ENCODE measurements at regions not wholly inside any gene's neighbourhood (a gene's known extent, or its start where the extent isn't known, plus 50 kb on each side); places are given as distances from the start of the nearest gene placed in this dataset.

- Histone ChIP-seq H3K4me1 (ENCODE audit: control insufficient read depth, insufficient read depth, low read length, poor library complexity, severe bottlenecking) (peaks cover 55% of the 10 kb centered on the region), H3K9me3 (ENCODE audit: control insufficient read depth, low read length) (no peaks in the 10 kb centered on the region), H3K36me3 (ENCODE audit: control insufficient read depth, insufficient read depth, low read length) (no peaks in the 10 kb centered on the region), H3K4me3 (ENCODE audit: extremely low read depth, insufficient read depth, low read length, poor library complexity, severe bottlenecking) (no peak overlapping the region), H3K27ac (ENCODE audit: low read depth, low read length, severe bottlenecking) (peak overlapping the region; percentile 93)
- WGBS, 2 experiments (ENCODE audit: insufficient coverage in 2 of 2), result 100% methylated on average over 1 of the region's 2 CpGs
These were observed 100.2 kb upstream of the PGRMC2 start for GRCh38 chr4:128387600-128388351.

- peak overlapping the region; percentile 93 for H3K27ac ChIP-seq (ENCODE audit: low read depth, low read length, severe bottlenecking)
- no peaks in the 10 kb centered on the region for H3K36me3 ChIP-seq (ENCODE audit: control insufficient read depth, insufficient read depth, low read length)
- no peaks in the 10 kb centered on the region for H3K9me3 ChIP-seq (ENCODE audit: control insufficient read depth, low read length)
- peaks cover 55% of the 10 kb centered on the region for H3K4me1 ChIP-seq (ENCODE audit: control insufficient read depth, insufficient read depth, low read length, poor library complexity, severe bottlenecking)
- WGBS, 2 experiments (ENCODE audit: insufficient coverage in 2 of 2), result 80% methylated on average over 9 to 14 of the region's 15 CpGs
- H3K4me3 ChIP-seq (ENCODE audit: extremely low read depth, insufficient read depth, low read length, poor library complexity, severe bottlenecking), result no peak overlapping the region
These were observed 99.4 kb upstream of the PGRMC2 start for GRCh38 chr4:128386761-128387599.

GRCh38 chr4:128385683-128386304, 98.2 kb upstream of the PGRMC2 start:
- H3K4me1 ChIP-seq (ENCODE audit: control insufficient read depth, insufficient read depth, low read length, poor library complexity, severe bottlenecking), result peaks cover 55% of the 10 kb centered on the region
- H3K36me3 ChIP-seq (ENCODE audit: control insufficient read depth, insufficient read depth, low read length), result no peaks in the 10 kb centered on the region
- 43 to 58% methylated on average over 1 to 3 of the region's 3 CpGs for WGBS, 2 experiments (ENCODE audit: insufficient coverage in 2 of 2)
- H3K27ac ChIP-seq (ENCODE audit: low read depth, low read length, severe bottlenecking), result peak overlapping the region; percentile 93
- H3K9me3 ChIP-seq (ENCODE audit: control insufficient read depth, low read length), result no peaks in the 10 kb centered on the region
- no peak overlapping the region for H3K4me3 ChIP-seq (ENCODE audit: extremely low read depth, insufficient read depth, low read length, poor library complexity, severe bottlenecking)

GRCh38 chr4:128384765-128385598, 97.4 kb upstream of the PGRMC2 start:
- H3K36me3 ChIP-seq (ENCODE audit: control insufficient read depth, insufficient read depth, low read length), result no peaks in the 10 kb centered on the region
- H3K4me3 ChIP-seq (ENCODE audit: extremely low read depth, insufficient read depth, low read length, poor library complexity, severe bottlenecking), result no peak overlapping the region
- H3K27ac ChIP-seq (ENCODE audit: low read depth, low read length, severe bottlenecking), result peak overlapping the region; percentile 93
- 89 to 91% methylated on average over 10 of the region's 12 CpGs for WGBS, 2 experiments (ENCODE audit: insufficient coverage in 2 of 2)
- no peaks in the 10 kb centered on the region for H3K9me3 ChIP-seq (ENCODE audit: control insufficient read depth, low read length)
- H3K4me1 ChIP-seq (ENCODE audit: control insufficient read depth, insufficient read depth, low read length, poor library complexity, severe bottlenecking), result peaks cover 52% of the 10 kb centered on the region

GRCh38 chr4:128384091-128384520, 96.5 kb upstream of the PGRMC2 start:
- Histone ChIP-seq H3K4me1 (ENCODE audit: control insufficient read depth, insufficient read depth, low read length, poor library complexity, severe bottlenecking) (peaks cover 53% of the 10 kb centered on the region), H3K9me3 (ENCODE audit: control insufficient read depth, low read length) (no peaks in the 10 kb centered on the region), H3K27ac (ENCODE audit: low read depth, low read length, severe bottlenecking) (peak overlapping the region; percentile 93), H3K36me3 (ENCODE audit: control insufficient read depth, insufficient read depth, low read length) (no peaks in the 10 kb centered on the region), H3K4me3 (ENCODE audit: extremely low read depth, insufficient read depth, low read length, poor library complexity, severe bottlenecking) (no peak overlapping the region)
- 100% methylated on average over 1 of the region's 2 CpGs; no CpG with 5 or more reads in 1 of the 2 experiments for WGBS, 2 experiments (ENCODE audit: insufficient coverage in 2 of 2)

GRCh38 chr4:128381748-128382559, 94.3 kb upstream of the PGRMC2 start:
- Histone ChIP-seq H3K36me3 (ENCODE audit: control insufficient read depth, insufficient read depth, low read length) (no peaks in the 10 kb centered on the region), H3K4me1 (ENCODE audit: control insufficient read depth, insufficient read depth, low read length, poor library complexity, severe bottlenecking) (peaks cover 35% of the 10 kb centered on the region), H3K4me3 (ENCODE audit: extremely low read depth, insufficient read depth, low read length, poor library complexity, severe bottlenecking) (no peak overlapping the region), H3K27ac (ENCODE audit: low read depth, low read length, severe bottlenecking) (no peak overlapping the region), H3K9me3 (ENCODE audit: control insufficient read depth, low read length) (peaks cover 7% of the 10 kb centered on the region)
- WGBS, 2 experiments (ENCODE audit: insufficient coverage in 2 of 2), result 77 to 79% methylated on average over 3 of the region's 4 CpGs

GRCh38 chr4:128380306-128380705, 92.7 kb upstream of the PGRMC2 start:
- H3K36me3 ChIP-seq (ENCODE audit: control insufficient read depth, insufficient read depth, low read length), result no peaks in the 10 kb centered on the region
- H3K9me3 ChIP-seq (ENCODE audit: control insufficient read depth, low read length), result peaks cover 16% of the 10 kb centered on the region
- H3K4me1 ChIP-seq (ENCODE audit: control insufficient read depth, insufficient read depth, low read length, poor library complexity, severe bottlenecking), result peaks cover 19% of the 10 kb centered on the region
- no peak overlapping the region for H3K4me3 ChIP-seq (ENCODE audit: extremely low read depth, insufficient read depth, low read length, poor library complexity, severe bottlenecking)
- no peak overlapping the region for H3K27ac ChIP-seq (ENCODE audit: low read depth, low read length, severe bottlenecking)
- 86 to 94% methylated on average over 3 to 4 of the region's 4 CpGs for WGBS, 2 experiments (ENCODE audit: insufficient coverage in 2 of 2)

- Histone ChIP-seq H3K4me1 (ENCODE audit: control insufficient read depth, insufficient read depth, low read length, poor library complexity, severe bottlenecking) (peaks cover 14% of the 10 kb centered on the region), H3K27ac (ENCODE audit: low read depth, low read length, severe bottlenecking) (no peak overlapping the region), H3K9me3 (ENCODE audit: control insufficient read depth, low read length) (peaks cover 16% of the 10 kb centered on the region), H3K36me3 (ENCODE audit: control insufficient read depth, insufficient read depth, low read length) (no peaks in the 10 kb centered on the region), H3K4me3 (ENCODE audit: extremely low read depth, insufficient read depth, low read length, poor library complexity, severe bottlenecking) (no peak overlapping the region)
- 76 to 81% methylated on average over 3 of the region's 3 CpGs for WGBS, 2 experiments (ENCODE audit: insufficient coverage in 2 of 2)
These were observed 92.2 kb upstream of the PGRMC2 start for GRCh38 chr4:128379860-128380259.

- H3K4me1 ChIP-seq (ENCODE audit: control insufficient read depth, insufficient read depth, low read length, poor library complexity, severe bottlenecking), result peaks cover 4% of the 10 kb centered on the region
- H3K36me3 ChIP-seq (ENCODE audit: control insufficient read depth, insufficient read depth, low read length), result no peaks in the 10 kb centered on the region
- H3K9me3 ChIP-seq (ENCODE audit: control insufficient read depth, low read length), result peaks cover 16% of the 10 kb centered on the region
- whole genome bisulfite sequencing, 2 experiments (ENCODE audit: insufficient coverage in 2 of 2), result 80 to 100% methylated on average over 1 to 2 of the region's 3 CpGs
- H3K27ac ChIP-seq (ENCODE audit: low read depth, low read length, severe bottlenecking), result no peak overlapping the region
- H3K4me3 ChIP-seq (ENCODE audit: extremely low read depth, insufficient read depth, low read length, poor library complexity, severe bottlenecking), result no peak overlapping the region
These were observed 91.1 kb upstream of the PGRMC2 start for GRCh38 chr4:128378668-128379067.
